ENCODE measurements at regions not wholly inside any gene's neighbourhood (a gene's known extent, or its start where the extent isn't known, plus 50 kb on each side); places are given as distances from the start of the nearest gene placed in this dataset.

GRCh38 chr16:7218936-7219335 is 113.7 kb upstream of the RBFOX1 start:
- no peaks in the 10 kb centered on the region for H3K27me3 ChIP-seq (ENCODE audit: insufficient read depth, poor library complexity, severe bottlenecking)
- H3K27ac ChIP-seq (ENCODE audit: poor library complexity, severe bottlenecking) = no peak overlapping the region
- TF ChIP-seq CTCF (IDR thresholded peaks at IDR 0.05; ENCODE audit: poor library complexity, severe bottlenecking) = no peak
- no peaks in the 10 kb centered on the region for H3K9me3 ChIP-seq (ENCODE audit: severe bottlenecking)
- H3K4me1 ChIP-seq (ENCODE audit: insufficient read depth, poor library complexity, severe bottlenecking) = no peaks in the 10 kb centered on the region
- ATAC-seq (ENCODE audit: low read depth) (no peak), DNase-seq (ENCODE audit: low spot score) (no peak)
- H3K4me3 ChIP-seq (ENCODE audit: severe bottlenecking) = no peak overlapping the region
- H3K36me3 ChIP-seq (ENCODE audit: low read depth) = no peaks in the 10 kb centered on the region

GRCh38 chr16:7217797-7218196 is 114.8 kb upstream of the RBFOX1 start:
- no peak for TF ChIP-seq CTCF (IDR thresholded peaks at IDR 0.05; ENCODE audit: poor library complexity, severe bottlenecking)
- Histone ChIP-seq H3K4me1 (ENCODE audit: insufficient read depth, poor library complexity, severe bottlenecking) (no peaks in the 10 kb centered on the region), H3K27ac (ENCODE audit: poor library complexity, severe bottlenecking) (no peak overlapping the region), H3K27me3 (ENCODE audit: insufficient read depth, poor library complexity, severe bottlenecking) (no peaks in the 10 kb centered on the region), H3K9me3 (ENCODE audit: severe bottlenecking) (no peaks in the 10 kb centered on the region), H3K4me3 (ENCODE audit: severe bottlenecking) (no peak overlapping the region), H3K36me3 (ENCODE audit: low read depth) (no peaks in the 10 kb centered on the region)
- no peak for ATAC-seq (ENCODE audit: low read depth)
- no peak for DNase-seq (ENCODE audit: low spot score)

GRCh38 chr16:7216719-7217118 is 115.9 kb upstream of the RBFOX1 start:
- DNase-seq (ENCODE audit: low spot score) = no peak
- no peak overlapping the region for H3K4me3 ChIP-seq (ENCODE audit: severe bottlenecking)
- no peak for ATAC-seq (ENCODE audit: low read depth)
- no peaks in the 10 kb centered on the region for H3K27me3 ChIP-seq (ENCODE audit: insufficient read depth, poor library complexity, severe bottlenecking)
- TF ChIP-seq CTCF (IDR thresholded peaks at IDR 0.05; ENCODE audit: poor library complexity, severe bottlenecking) = no peak
- H3K9me3 ChIP-seq (ENCODE audit: severe bottlenecking) = no peaks in the 10 kb centered on the region
- H3K27ac ChIP-seq (ENCODE audit: poor library complexity, severe bottlenecking) = no peak overlapping the region
- H3K36me3 ChIP-seq (ENCODE audit: low read depth) = no peaks in the 10 kb centered on the region
- no peaks in the 10 kb centered on the region for H3K4me1 ChIP-seq (ENCODE audit: insufficient read depth, poor library complexity, severe bottlenecking)

GRCh38 chr16:7211781-7212180 is 120.9 kb upstream of the RBFOX1 start:
- DNase-seq (ENCODE audit: low spot score) (no peak), ATAC-seq (ENCODE audit: low read depth) (no peak)
- no peak for TF ChIP-seq CTCF (IDR thresholded peaks at IDR 0.05; ENCODE audit: poor library complexity, severe bottlenecking)
- H3K4me3 ChIP-seq (ENCODE audit: severe bottlenecking) = no peak overlapping the region
- no peak overlapping the region for H3K27ac ChIP-seq (ENCODE audit: poor library complexity, severe bottlenecking)
- H3K36me3 ChIP-seq (ENCODE audit: low read depth) = no peaks in the 10 kb centered on the region
- no peaks in the 10 kb centered on the region for H3K9me3 ChIP-seq (ENCODE audit: severe bottlenecking)
- no peaks in the 10 kb centered on the region for H3K27me3 ChIP-seq (ENCODE audit: insufficient read depth, poor library complexity, severe bottlenecking)
- no peaks in the 10 kb centered on the region for H3K4me1 ChIP-seq (ENCODE audit: insufficient read depth, poor library complexity, severe bottlenecking)

- DNase-seq (ENCODE audit: low spot score) = no peak
- Histone ChIP-seq H3K4me1 (ENCODE audit: insufficient read depth, poor library complexity, severe bottlenecking) (no peaks in the 10 kb centered on the region), H3K36me3 (ENCODE audit: low read depth) (no peaks in the 10 kb centered on the region), H3K27ac (ENCODE audit: poor library complexity, severe bottlenecking) (no peak overlapping the region), H3K4me3 (ENCODE audit: severe bottlenecking) (no peak overlapping the region), H3K9me3 (ENCODE audit: severe bottlenecking) (no peaks in the 10 kb centered on the region), H3K27me3 (ENCODE audit: insufficient read depth, poor library complexity, severe bottlenecking) (no peaks in the 10 kb centered on the region)
- ATAC-seq (ENCODE audit: low read depth) = no peak
- no peak for TF ChIP-seq CTCF (IDR thresholded peaks at IDR 0.05; ENCODE audit: poor library complexity, severe bottlenecking)
Observed at GRCh38 chr16:7209598-7209997, 123.0 kb upstream of the RBFOX1 start.
